Naive thymus-derived CD4-positive, alpha-beta T cell (primary cell): ENCODE measurements at regions not wholly inside any gene's neighbourhood (a gene's known extent, or its start where the extent isn't known, plus 50 kb on each side); places are given as distances from the start of the nearest gene placed in this dataset.

Experiments
- ATAC-seq: fragments of 150-1000 bp; cut with Tn5 transposase; 2 replicates; pipeline ENCODE4 v1.10.0; 2021; ENCODE audit warnings: mild to moderate bottlenecking, moderate library complexity
- CTCF ChIA-PET: fragments of 350-600 bp; sonication (Branson Sonifier 250); formaldehyde crosslinking; loops from one replicate; lab custom pipeline; 2021; ENCODE audit warnings: antibody characterized with exemption; lab: Charles Lee
- POLR2A ChIA-PET: fragments of 350-600 bp; sonication (Branson Sonifier 250); formaldehyde crosslinking; loops from one replicate; lab custom pipeline; 2021; ENCODE audit warnings: antibody characterized with exemption, inconsistent platforms; lab: Charles Lee
- DNase-seq, 9 donors: peaks; one replicate each; pipeline versions ENCODE4 v3.0.0 to v3.0.0-alpha.2; 2020 to 2022; ENCODE audit warnings: mixed read lengths in 1 of 9
- H3K27ac ChIP-seq: one replicate; pipeline ENCODE4 v1.7.0; 2013; ENCODE audit warnings: mild to moderate bottlenecking, low read depth, low read length, moderate library complexity
- H3K27me3 ChIP-seq, 2 donors: one replicate each; pipeline ENCODE4 v1.7.0; 2013; ENCODE audit warnings: low read length in 2 of 2, mild to moderate bottlenecking in 2 of 2, moderate library complexity in 2 of 2; ENCODE audit not compliant: control insufficient read depth in 2 of 2, insufficient read depth in 2 of 2
- H3K36me3 ChIP-seq, 3 experiments: 1 replicate in 2 of 3; 2 replicates in 1 of 3; pipeline ENCODE4 v1.7.0; 2013; ENCODE audit warnings: low read length in 3 of 3, mild to moderate bottlenecking in 3 of 3, moderate library complexity in 1 of 3; ENCODE audit not compliant: insufficient read depth in 3 of 3, control insufficient read depth in 2 of 3
- H3K4me1 ChIP-seq, 2 donors: one replicate each; pipeline ENCODE4 v1.7.0; 2013; ENCODE audit warnings: low read length in 2 of 2, mild to moderate bottlenecking in 2 of 2, moderate library complexity in 1 of 2; ENCODE audit not compliant: control insufficient read depth in 2 of 2, insufficient read depth in 2 of 2
- H3K4me3 ChIP-seq: 2 replicates; pipeline ENCODE4 v1.7.0; 2013; ENCODE audit warnings: mild to moderate bottlenecking, low read length
- H3K9me3 ChIP-seq, 3 experiments: 1 replicate in 2 of 3; 2 replicates in 1 of 3; pipeline ENCODE4 v1.7.0; 2013; ENCODE audit warnings: low read length in 3 of 3; ENCODE audit not compliant: control insufficient read depth in 2 of 3
- H3K27ac Mint-ChIP-seq, 9 donors: one replicate each; pipeline ENCODE4 v1.8.0; 2020 to 2022; ENCODE audit warnings: mixed read lengths in 9 of 9, mild to moderate bottlenecking in 8 of 9, moderate library complexity in 5 of 9, inconsistent platforms in 2 of 9
- H3K27me3 Mint-ChIP-seq, 5 donors: one replicate each; pipeline ENCODE4 v1.8.0; 2021 to 2022; ENCODE audit warnings: mixed read lengths in 5 of 5, mild to moderate bottlenecking in 1 of 5
- H3K36me3 Mint-ChIP-seq, 5 donors: one replicate each; pipeline ENCODE4 v1.8.0; 2020 to 2022; ENCODE audit warnings: mixed read lengths in 5 of 5, mild to moderate bottlenecking in 3 of 5, inconsistent platforms in 1 of 5
- H3K4me1 Mint-ChIP-seq, 7 donors: one replicate each; pipeline ENCODE4 v1.8.0; 2020 to 2022; ENCODE audit warnings: mixed read lengths in 7 of 7, mild to moderate bottlenecking in 3 of 7, inconsistent platforms in 1 of 7
- H3K4me3 Mint-ChIP-seq, 10 donors: one replicate each; pipeline ENCODE4 v1.8.0; 2020 to 2022; ENCODE audit warnings: mild to moderate bottlenecking in 10 of 10, mixed read lengths in 10 of 10, moderate library complexity in 6 of 10, inconsistent platforms in 2 of 10
- H3K9me3 Mint-ChIP-seq, 11 donors: one replicate each; pipeline ENCODE4 v1.8.0; 2020 to 2022; ENCODE audit warnings: mixed read lengths in 11 of 11, mild to moderate bottlenecking in 4 of 11, inconsistent platforms in 1 of 11, moderate library complexity in 1 of 11
- intact Hi-C, 2 donors: fragments of 100-400 bp; cut with micrococcal nuclease; formaldehyde crosslinking; loops; one replicate each; pipeline ENCODE4 v1.15.1; 2023

GRCh38 chr17:72184805-72185204 lies 64.0 kb downstream of the SOX9 start:
- Mint-ChIP-seq H3K27me3 (peaks cover 0 to 11% (median 0%) of the 10 kb centered on the region in 5 donors), H3K4me3 (no peak overlapping the region), H3K4me1 (no peaks in the 10 kb centered on the region), H3K36me3 (no peaks in the 10 kb centered on the region), H3K27ac (no peak overlapping the region), H3K9me3 (peaks cover 0 to 13% (median 4%) of the 10 kb centered on the region in 11 donors)
- DNase-seq (no peak), ATAC-seq (no peak)
- Histone ChIP-seq H3K9me3 (peaks cover 0 to 11% (median 0%) of the 10 kb centered on the region in 3 experiments), H3K36me3 (no peaks in the 10 kb centered on the region), H3K4me1 (no peaks in the 10 kb centered on the region), H3K27me3 (no peaks in the 10 kb centered on the region), H3K4me3 (no peak overlapping the region), H3K27ac (no peak overlapping the region)
- intact Hi-C loops = no loop called here
- CTCF ChIA-PET = no interaction called here
- POLR2A ChIA-PET = no interaction called here

- no peaks in the 10 kb centered on the region for H3K36me3 Mint-ChIP-seq
- no peaks in the 10 kb centered on the region for H3K4me1 Mint-ChIP-seq
- H3K36me3 ChIP-seq = no peaks in the 10 kb centered on the region
- intact Hi-C loops = no loop called here
- ATAC-seq = no peak
- peaks cover 0 to 13% (median 5%) of the 10 kb centered on the region in 11 donors for H3K9me3 Mint-ChIP-seq
- POLR2A ChIA-PET = no interaction called here
- H3K27me3 Mint-ChIP-seq = peaks cover 0 to 11% (median 0%) of the 10 kb centered on the region in 5 donors
- H3K9me3 ChIP-seq = peaks cover 0 to 13% (median 0%) of the 10 kb centered on the region in 3 experiments
- no peak for DNase-seq
- H3K27ac ChIP-seq = no peak overlapping the region
- H3K27ac Mint-ChIP-seq = no peak overlapping the region
- CTCF ChIA-PET = no interaction called here
- H3K4me3 Mint-ChIP-seq = no peak overlapping the region
- no peaks in the 10 kb centered on the region for H3K27me3 ChIP-seq
- H3K4me1 ChIP-seq = no peaks in the 10 kb centered on the region
- H3K4me3 ChIP-seq = no peak overlapping the region
Measured at GRCh38 chr17:72185564-72185963, 64.7 kb downstream of the SOX9 start.

- Histone ChIP-seq H3K36me3 (no peaks in the 10 kb centered on the region), H3K4me3 (no peak overlapping the region), H3K9me3 (peaks cover 0 to 13% (median 0%) of the 10 kb centered on the region in 3 experiments), H3K27me3 (no peaks in the 10 kb centered on the region), H3K4me1 (no peaks in the 10 kb centered on the region), H3K27ac (no peak overlapping the region)
- H3K4me3 Mint-ChIP-seq = no peak overlapping the region
- ATAC-seq = no peak
- ChIA-PET POLR2A (no interaction called here), CTCF (no interaction called here)
- H3K27me3 Mint-ChIP-seq = peaks cover 0 to 5% (median 0%) of the 10 kb centered on the region in 5 donors
- H3K36me3 Mint-ChIP-seq = no peaks in the 10 kb centered on the region
- DNase-seq = no peak
- peaks cover 0 to 10% (median 5%) of the 10 kb centered on the region in 11 donors for H3K9me3 Mint-ChIP-seq
- H3K4me1 Mint-ChIP-seq = no peaks in the 10 kb centered on the region
- no peak overlapping the region for H3K27ac Mint-ChIP-seq
- intact Hi-C loops = no loop called here
Measured at GRCh38 chr17:72187556-72187955, 66.7 kb downstream of the SOX9 start.

- Mint-ChIP-seq H3K4me1 (no peaks in the 10 kb centered on the region), H3K36me3 (no peaks in the 10 kb centered on the region), H3K9me3 (peaks cover 0 to 9% (median 4%) of the 10 kb centered on the region in 11 donors), H3K27ac (no peak overlapping the region), H3K4me3 (no peak overlapping the region), H3K27me3 (peaks cover 0 to 5% (median 4%) of the 10 kb centered on the region in 5 donors)
- peaks cover 0 to 13% (median 0%) of the 10 kb centered on the region in 3 experiments for H3K9me3 ChIP-seq
- DNase-seq (no peak), ATAC-seq (no peak)
- H3K27me3 ChIP-seq = no peaks in the 10 kb centered on the region
- intact Hi-C loops = no loop called here
- no peaks in the 10 kb centered on the region for H3K4me1 ChIP-seq
- no peaks in the 10 kb centered on the region for H3K36me3 ChIP-seq
- ChIA-PET POLR2A (no interaction called here), CTCF (no interaction called here)
- H3K4me3 ChIP-seq = no peak overlapping the region
- no peak overlapping the region for H3K27ac ChIP-seq
Measured at GRCh38 chr17:72188801-72189200, 68.0 kb downstream of the SOX9 start.

GRCh38 chr17:72189768-72190593 lies 69.2 kb downstream of the SOX9 start:
- H3K4me3 Mint-ChIP-seq = no peak overlapping the region
- no peaks in the 10 kb centered on the region for H3K27me3 ChIP-seq
- no peak overlapping the region for H3K4me3 ChIP-seq
- H3K27ac Mint-ChIP-seq = no peak overlapping the region
- ChIA-PET CTCF (no interaction called here), POLR2A (no interaction called here)
- DNase-seq (no peak), ATAC-seq (no peak)
- no peaks in the 10 kb centered on the region for H3K4me1 ChIP-seq
- peaks cover 0 to 5% (median 4%) of the 10 kb centered on the region in 5 donors for H3K27me3 Mint-ChIP-seq
- peaks cover 0 to 13% (median 0%) of the 10 kb centered on the region in 3 experiments for H3K9me3 ChIP-seq
- no peak overlapping the region for H3K27ac ChIP-seq
- intact Hi-C loops = no loop called here
- H3K4me1 Mint-ChIP-seq = no peaks in the 10 kb centered on the region
- no peaks in the 10 kb centered on the region for H3K36me3 Mint-ChIP-seq
- H3K9me3 Mint-ChIP-seq = peaks cover 0 to 11% (median 4%) of the 10 kb centered on the region in 11 donors
- no peaks in the 10 kb centered on the region for H3K36me3 ChIP-seq

- Histone ChIP-seq H3K4me1 (no peaks in the 10 kb centered on the region), H3K27me3 (no peaks in the 10 kb centered on the region), H3K27ac (no peak overlapping the region), H3K4me3 (no peak overlapping the region), H3K9me3 (peaks cover 0 to 13% (median 0%) of the 10 kb centered on the region in 3 experiments), H3K36me3 (no peaks in the 10 kb centered on the region)
- intact Hi-C loops = no loop called here
- peaks cover 0 to 16% (median 5%) of the 10 kb centered on the region in 11 donors for H3K9me3 Mint-ChIP-seq
- POLR2A ChIA-PET = no interaction called here
- DNase-seq (no peak), ATAC-seq (no peak)
- no peaks in the 10 kb centered on the region for H3K4me1 Mint-ChIP-seq
- H3K36me3 Mint-ChIP-seq = no peaks in the 10 kb centered on the region
- peaks cover 0 to 4% (median 0%) of the 10 kb centered on the region in 5 donors for H3K27me3 Mint-ChIP-seq
- CTCF ChIA-PET = no interaction called here
- no peak overlapping the region for H3K27ac Mint-ChIP-seq
- H3K4me3 Mint-ChIP-seq = no peak overlapping the region
Measured at GRCh38 chr17:72191356-72191755, 70.5 kb downstream of the SOX9 start.
